ENCODE measurements at regions not wholly inside any gene's neighbourhood (a gene's known extent, or its start where the extent isn't known, plus 50 kb on each side); places are given as distances from the start of the nearest gene placed in this dataset.
"Not testable (repeated sequence)": the region's sequence is repeated elsewhere in the genome, so short reads cannot be mapped to it uniquely, and the experiment has no call there.

DNA sequence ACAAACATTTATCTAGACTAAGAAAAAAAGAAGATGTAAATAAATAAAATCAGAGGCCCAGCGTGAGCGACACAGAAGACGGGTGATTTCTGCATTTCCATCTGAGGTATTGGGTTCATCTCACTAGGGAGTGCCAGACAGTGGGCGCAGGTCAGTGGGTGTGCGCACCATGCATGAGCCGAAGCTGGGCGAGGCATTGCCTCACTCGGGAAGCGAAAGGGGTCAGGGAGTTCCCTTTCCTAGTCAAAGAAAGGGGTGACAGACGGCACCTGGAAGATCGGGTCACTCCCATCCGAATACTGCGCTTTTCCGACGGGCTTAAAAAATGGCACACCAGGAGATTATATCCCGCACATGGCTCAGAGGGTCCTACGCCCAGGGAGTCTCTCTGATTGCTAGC lies 79.5 kb upstream of the ABCD2 start:
- not testable (repeated sequence) for H3K27me3 Mint-ChIP-seq, H3K4me3 Mint-ChIP-seq
- peaks cover 19% of the 10 kb centered on the region for H3K9me3 Mint-ChIP-seq

DNA sequence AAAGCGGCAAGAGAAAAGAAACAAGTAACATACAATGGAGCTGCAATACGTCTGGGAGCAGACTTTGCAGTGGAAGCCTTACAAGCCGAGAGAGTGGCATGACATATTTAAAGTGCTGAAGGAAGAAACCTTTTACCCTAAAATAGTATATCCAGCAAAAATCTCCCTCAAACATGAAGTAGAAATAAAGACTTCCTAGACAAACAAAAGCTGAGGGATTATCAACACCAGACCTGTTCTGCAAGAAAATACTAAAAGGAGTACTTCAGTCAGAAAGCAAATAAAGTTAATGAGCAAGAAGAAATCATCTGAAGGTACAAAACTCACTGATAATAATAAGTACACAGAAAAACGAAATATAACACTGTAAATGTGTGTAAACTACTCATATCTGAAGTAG lies 77.5 kb upstream of the ABCD2 start:
- H3K27ac Mint-ChIP-seq, result no peak overlapping the region
- peaks cover 19% of the 10 kb centered on the region for H3K9me3 Mint-ChIP-seq
- no peak overlapping the region for H3K4me3 Mint-ChIP-seq
- peaks cover 3% of the 10 kb centered on the region for H3K4me1 Mint-ChIP-seq
- H3K36me3 Mint-ChIP-seq, result peaks cover 4% of the 10 kb centered on the region
- H3K27me3 Mint-ChIP-seq, result peaks cover 4% of the 10 kb centered on the region

More for the DNA sequence above, 79.5 kb upstream of the ABCD2 start:
- H3K4me1 Mint-ChIP-seq, H3K27ac Mint-ChIP-seq, H3K36me3 Mint-ChIP-seq: not testable (repeated sequence)

GRCh38 chr12:39692258-39692853 lies 72.8 kb upstream of the ABCD2 start:
- Mint-ChIP-seq H3K36me3 (peaks cover 2% of the 10 kb centered on the region), H3K4me1 (peaks cover 5% of the 10 kb centered on the region), H3K27ac (no peak overlapping the region), H3K27me3 (no peaks in the 10 kb centered on the region), H3K4me3 (no peak overlapping the region), H3K9me3 (peaks cover 5% of the 10 kb centered on the region)

DNA sequence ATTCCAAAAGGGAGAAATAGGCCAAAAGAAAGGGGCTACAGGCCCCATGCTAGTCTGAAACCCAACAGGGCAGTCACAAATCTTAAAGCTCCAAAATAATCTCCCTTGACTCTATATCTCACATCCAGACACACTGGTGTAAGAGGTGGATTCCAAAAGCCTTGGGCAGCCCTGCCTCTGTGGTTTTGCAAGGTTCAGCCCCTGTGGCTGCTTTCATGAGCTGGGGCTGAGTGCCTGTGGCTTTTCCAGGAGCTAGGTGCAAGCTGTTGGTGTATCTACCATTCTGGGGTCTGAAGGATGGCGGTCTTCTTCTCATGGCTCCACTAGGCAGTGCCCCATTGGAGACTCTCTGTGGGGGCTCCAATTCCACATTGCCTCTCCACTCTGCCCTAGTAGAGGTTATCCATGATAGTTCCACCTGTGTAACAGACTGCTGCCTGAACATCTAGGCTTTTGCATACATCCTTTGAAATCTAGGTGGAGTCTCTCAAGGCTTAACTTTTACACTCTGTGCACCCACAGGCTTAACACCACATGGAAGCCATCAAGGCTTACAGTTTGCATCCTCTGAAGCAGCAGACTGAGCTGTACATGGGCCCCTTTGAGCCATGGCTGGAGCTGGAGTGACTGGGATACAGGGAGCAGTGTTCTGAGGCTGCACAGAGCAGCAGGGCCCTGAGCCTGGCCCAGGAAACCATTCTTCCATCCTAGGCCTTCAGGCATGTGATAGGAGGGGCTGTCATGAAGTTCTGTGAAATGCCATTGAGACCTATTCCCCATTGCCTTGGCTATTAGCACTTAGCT lies 66.5 kb upstream of the ABCD2 start:
- Mint-ChIP-seq H3K27me3 (no peaks in the 10 kb centered on the region), H3K27ac (peak overlapping the region; percentile 84), H3K9me3 (no peaks in the 10 kb centered on the region), H3K4me1 (peaks cover 39% of the 10 kb centered on the region), H3K36me3 (peaks cover 5% of the 10 kb centered on the region), H3K4me3 (no peak overlapping the region)

- Mint-ChIP-seq H3K4me1 (peaks cover 39% of the 10 kb centered on the region), H3K4me3 (peak overlapping the region; percentile 84), H3K27ac (peak overlapping the region; percentile 97), H3K36me3 (peaks cover 9% of the 10 kb centered on the region), H3K27me3 (no peaks in the 10 kb centered on the region), H3K9me3 (peaks cover 12% of the 10 kb centered on the region)
Observed at GRCh38 chr12:39682689-39683477, 63.3 kb upstream of the ABCD2 start.

- Mint-ChIP-seq H3K4me3 (no peak overlapping the region), H3K36me3 (peaks cover 25% of the 10 kb centered on the region), H3K27ac (no peak overlapping the region)
Observed at GRCh38 chr12:39675263-39675662, 55.7 kb upstream of the ABCD2 start.

GRCh38 chr12:39672976-39673375 lies 53.4 kb upstream of the ABCD2 start:
- Mint-ChIP-seq H3K27me3 (no peaks in the 10 kb centered on the region), H3K9me3 (peaks cover 28% of the 10 kb centered on the region), H3K4me3 (no peak overlapping the region), H3K36me3 (peaks cover 26% of the 10 kb centered on the region), H3K27ac (no peak overlapping the region), H3K4me1 (peaks cover 59% of the 10 kb centered on the region)

More at GRCh38 chr12:39675263-39675662, 55.7 kb upstream of the ABCD2 start:
- Mint-ChIP-seq H3K9me3 (peaks cover 30% of the 10 kb centered on the region), H3K4me1 (peaks cover 40% of the 10 kb centered on the region), H3K27me3 (no peaks in the 10 kb centered on the region)

GRCh38 chr12:39671898-39672875 lies 52.6 kb upstream of the ABCD2 start:
- Mint-ChIP-seq H3K27me3 (no peaks in the 10 kb centered on the region), H3K9me3 (peaks cover 25% of the 10 kb centered on the region), H3K4me1 (peaks cover 59% of the 10 kb centered on the region), H3K4me3 (no peak overlapping the region), H3K27ac (peak overlapping the region; percentile 59), H3K36me3 (peaks cover 30% of the 10 kb centered on the region)

DNA sequence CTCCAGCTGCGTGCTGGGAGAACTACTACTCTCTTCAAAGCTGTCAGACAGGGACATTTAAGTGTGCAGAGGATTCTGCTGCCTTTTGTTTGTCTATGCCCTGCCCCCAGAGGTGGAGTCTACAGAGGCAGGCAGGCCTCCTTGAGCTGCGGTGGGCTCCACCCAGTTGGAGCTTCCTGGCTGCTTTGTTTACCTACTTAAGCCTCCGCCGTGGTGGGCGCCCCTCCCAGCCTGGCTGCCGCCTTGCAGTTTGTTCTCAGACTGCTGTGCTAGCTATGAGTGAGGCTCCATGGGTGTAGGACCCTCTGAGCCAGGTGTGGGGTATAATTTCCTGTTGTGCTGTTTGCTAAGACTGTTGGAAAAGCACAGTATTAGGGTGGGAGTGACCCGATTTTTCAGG lies 49.9 kb upstream of the ABCD2 start:
- H3K27ac Mint-ChIP-seq, H3K4me3 Mint-ChIP-seq, H3K27me3 Mint-ChIP-seq: not testable (repeated sequence)
- Mint-ChIP-seq H3K36me3 (peaks cover 38% of the 10 kb centered on the region), H3K4me1 (peaks cover 55% of the 10 kb centered on the region), H3K9me3 (peaks cover 29% of the 10 kb centered on the region)
